ENCODE measurements at regions not wholly inside any gene's neighbourhood (a gene's known extent, or its start where the extent isn't known, plus 50 kb on each side); places are given as distances from the start of the nearest gene placed in this dataset.

DNA sequence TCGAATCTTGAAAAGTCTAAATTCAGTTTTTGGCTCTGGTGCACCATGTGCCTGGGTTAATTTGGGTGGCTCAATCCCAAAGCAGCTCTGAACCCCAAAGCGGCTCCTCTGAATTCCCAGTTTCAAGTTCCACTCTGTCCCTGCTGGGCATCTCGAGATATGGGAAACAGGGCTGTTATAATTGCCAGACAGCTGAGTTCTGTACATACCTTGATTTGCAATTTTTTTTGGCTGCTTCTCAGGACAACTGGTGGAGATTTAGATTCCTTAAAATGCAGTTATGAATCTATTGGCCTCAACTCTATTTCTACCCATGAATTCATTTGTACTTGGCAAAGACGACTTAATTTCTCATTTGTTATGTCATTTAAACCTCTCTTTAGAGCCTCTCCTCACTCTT lies 808.5 kb downstream of the TLE4 start:
- no peak overlapping the region for H3K27ac ChIP-seq
- TF ChIP-seq, protein P1, sequence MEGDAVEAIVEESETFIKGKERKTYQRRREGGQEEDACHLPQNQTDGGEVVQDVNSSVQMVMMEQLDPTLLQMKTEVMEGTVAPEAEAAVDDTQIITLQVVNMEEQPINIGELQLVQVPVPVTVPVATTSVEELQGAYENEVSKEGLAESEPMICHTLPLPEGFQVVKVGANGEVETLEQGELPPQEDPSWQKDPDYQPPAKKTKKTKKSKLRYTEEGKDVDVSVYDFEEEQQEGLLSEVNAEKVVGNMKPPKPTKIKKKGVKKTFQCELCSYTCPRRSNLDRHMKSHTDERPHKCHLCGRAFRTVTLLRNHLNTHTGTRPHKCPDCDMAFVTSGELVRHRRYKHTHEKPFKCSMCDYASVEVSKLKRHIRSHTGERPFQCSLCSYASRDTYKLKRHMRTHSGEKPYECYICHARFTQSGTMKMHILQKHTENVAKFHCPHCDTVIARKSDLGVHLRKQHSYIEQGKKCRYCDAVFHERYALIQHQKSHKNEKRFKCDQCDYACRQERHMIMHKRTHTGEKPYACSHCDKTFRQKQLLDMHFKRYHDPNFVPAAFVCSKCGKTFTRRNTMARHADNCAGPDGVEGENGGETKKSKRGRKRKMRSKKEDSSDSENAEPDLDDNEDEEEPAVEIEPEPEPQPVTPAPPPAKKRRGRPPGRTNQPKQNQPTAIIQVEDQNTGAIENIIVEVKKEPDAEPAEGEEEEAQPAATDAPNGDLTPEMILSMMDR (IDR thresholded peaks at IDR 0.05) = no peak
- no peak for FAIRE-seq
- intact Hi-C loops (cut with DNase I) = no loop called here
- no peak for DNase-seq
- H3K27me3 ChIP-seq = no peaks in the 10 kb centered on the region
- no peaks in the 10 kb centered on the region for H3K9me3 ChIP-seq
- ATAC-seq = no peak
- H3K36me3 ChIP-seq = no peaks in the 10 kb centered on the region
- 67 to 76% methylated on average over 4 of the region's 4 CpGs for WGBS, 2 donors
- H3K4me3 ChIP-seq = no peak overlapping the region
- H3K4me1 ChIP-seq = no peaks in the 10 kb centered on the region

DNA sequence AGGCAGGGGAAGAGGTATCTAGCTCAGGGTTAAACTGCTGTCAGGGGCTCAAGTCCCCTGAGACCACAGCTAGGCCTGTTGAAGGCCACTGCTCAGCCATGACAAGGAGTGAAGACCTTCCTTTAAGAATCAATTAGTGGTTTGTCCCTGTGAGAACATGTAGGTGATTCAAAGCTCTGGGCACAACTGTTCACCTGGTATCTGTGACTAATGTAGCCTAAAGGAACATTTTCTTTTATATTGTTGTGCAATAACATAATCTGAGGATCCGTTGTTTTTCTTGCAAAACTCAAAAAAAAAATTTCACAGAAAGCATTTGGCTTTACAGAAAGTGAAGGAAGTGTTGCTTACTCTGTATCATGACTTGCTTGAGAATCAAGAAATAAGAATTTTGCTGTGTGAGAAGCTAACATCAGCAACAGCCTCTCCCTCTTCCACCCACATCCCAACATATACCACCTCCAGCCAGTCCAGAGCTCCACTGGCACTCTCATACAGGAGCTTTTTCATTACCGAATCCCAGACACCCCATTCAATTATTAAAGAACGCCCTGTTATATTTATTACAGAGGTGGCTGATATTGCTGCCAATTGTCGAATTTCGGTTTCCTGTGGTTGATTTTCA lies 807.0 kb downstream of the TLE4 start:
- H3K27ac ChIP-seq = no peak overlapping the region
- no peak for ATAC-seq
- no peaks in the 10 kb centered on the region for H3K9me3 ChIP-seq
- DNase-seq = no peak
- no peaks in the 10 kb centered on the region for H3K27me3 ChIP-seq
- TF ChIP-seq, protein P1 (IDR thresholded peaks at IDR 0.05) = no peak
- H3K4me3 ChIP-seq = no peak overlapping the region
- FAIRE-seq = no peak
- 51 to 74% methylated on average over 5 of the region's 5 CpGs for WGBS, 2 donors
- H3K4me1 ChIP-seq = no peaks in the 10 kb centered on the region
- intact Hi-C loops (cut with DNase I) = no loop called here
- no peaks in the 10 kb centered on the region for H3K36me3 ChIP-seq

DNA sequence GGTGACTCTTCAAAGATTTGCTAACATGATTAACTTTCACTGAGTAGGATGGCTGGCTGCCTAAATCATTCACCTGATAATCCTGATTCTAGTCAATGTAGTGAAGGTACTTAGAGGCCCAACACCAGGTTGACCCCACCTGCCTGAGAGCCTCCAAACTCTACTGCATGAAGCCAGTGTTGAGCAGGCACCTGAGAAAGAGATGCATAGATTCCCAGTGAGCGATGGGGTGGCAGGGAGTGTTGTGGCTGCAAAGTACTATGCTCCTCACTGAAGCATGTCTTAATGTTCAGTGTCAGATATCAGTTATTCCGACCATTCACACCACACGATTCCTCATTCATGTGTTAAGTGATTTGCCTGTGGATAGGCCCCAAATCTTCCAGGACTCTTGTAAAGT lies 804.4 kb downstream of the TLE4 start:
- no peak for FAIRE-seq
- ATAC-seq = no peak
- Histone ChIP-seq H3K36me3 (no peaks in the 10 kb centered on the region), H3K4me1 (no peaks in the 10 kb centered on the region), H3K27ac (no peak overlapping the region), H3K27me3 (no peaks in the 10 kb centered on the region), H3K4me3 (no peak overlapping the region), H3K9me3 (no peaks in the 10 kb centered on the region)
- 79 to 85% methylated on average over 3 of the region's 3 CpGs for WGBS, 2 donors
- TF ChIP-seq, protein P1 (IDR thresholded peaks at IDR 0.05) = no peak
- no peak for DNase-seq
- intact Hi-C loops (cut with DNase I) = no loop called here

- Histone ChIP-seq H3K27me3 (no peaks in the 10 kb centered on the region), H3K27ac (no peak overlapping the region)
- no peak for ATAC-seq
Measured at GRCh38 chr9:80375477-80375876, 803.7 kb downstream of the TLE4 start.

GRCh38 chr9:80369641-80370040 lies 797.9 kb downstream of the TLE4 start:
- DNase-seq (no peak), FAIRE-seq (no peak), ATAC-seq (no peak)
- intact Hi-C loops (cut with DNase I) = no loop called here
- Histone ChIP-seq H3K4me1 (no peaks in the 10 kb centered on the region), H3K27ac (no peak overlapping the region), H3K36me3 (no peaks in the 10 kb centered on the region), H3K27me3 (no peaks in the 10 kb centered on the region), H3K4me3 (no peak overlapping the region), H3K9me3 (no peaks in the 10 kb centered on the region)
- 49 to 54% methylated on average over 2 of the region's 2 CpGs for WGBS, 2 donors
- TF ChIP-seq, protein P1 (IDR thresholded peaks at IDR 0.05) = no peak

More at GRCh38 chr9:80375477-80375876, 803.7 kb downstream of the TLE4 start:
- WGBS, 2 donors = 3 to 7% methylated on average over 1 of the region's 1 CpG
- DNase-seq = no peak
- intact Hi-C loops (cut with DNase I) = no loop called here
- TF ChIP-seq, protein P1 (IDR thresholded peaks at IDR 0.05) = no peak
- no peak overlapping the region for H3K4me3 ChIP-seq
- no peaks in the 10 kb centered on the region for H3K9me3 ChIP-seq
- no peaks in the 10 kb centered on the region for H3K36me3 ChIP-seq
- no peak for FAIRE-seq
- H3K4me1 ChIP-seq = no peaks in the 10 kb centered on the region

Data from pancreas (tissue), 10 donors.